ES-I3 (cell line): ENCODE measurements at regions not wholly inside any gene's neighbourhood (a gene's known extent, or its start where the extent isn't known, plus 50 kb on each side); places are given as distances from the start of the nearest gene placed in this dataset.
"Not testable (repeated sequence)": the region's sequence is repeated elsewhere in the genome, so short reads cannot be mapped to it uniquely, and the experiment has no call there.

Experiments
- H3K36me3 ChIP-seq: 2 replicates; pipeline ENCODE4 v1.6.1; 2013; ENCODE audit warnings: mild to moderate bottlenecking, low read length, control low read depth, moderate library complexity; ENCODE audit not compliant: insufficient read depth
- H3K4me1 ChIP-seq: 2 replicates; pipeline ENCODE4 v1.6.1; 2013; ENCODE audit warnings: mild to moderate bottlenecking, control low read depth, low read length; ENCODE audit not compliant: insufficient read depth
- H3K9ac ChIP-seq: 2 replicates; pipeline ENCODE4 v1.6.1; 2013; ENCODE audit warnings: low read depth, mild to moderate bottlenecking, low read length, moderate library complexity
- H3K9me3 ChIP-seq: 2 replicates; pipeline ENCODE4 v1.6.1; 2013; ENCODE audit warnings: mild to moderate bottlenecking, low read length, moderate library complexity; ENCODE audit not compliant: control insufficient read depth, insufficient read depth

- H3K9ac ChIP-seq: no peak overlapping the region
- H3K9me3 ChIP-seq: no peaks in the 10 kb centered on the region
- H3K4me1 ChIP-seq: no peaks in the 10 kb centered on the region
- H3K36me3 ChIP-seq: no peaks in the 10 kb centered on the region
Measured at GRCh38 chr7:69412331-69413146, 185.7 kb upstream of the AUTS2 start.

GRCh38 chr7:69414555-69414954, 183.7 kb upstream of the AUTS2 start:
- Histone ChIP-seq H3K36me3 (no peaks in the 10 kb centered on the region), H3K9ac (no peak overlapping the region), H3K9me3 (no peaks in the 10 kb centered on the region), H3K4me1 (no peaks in the 10 kb centered on the region)

GRCh38 chr7:69418869-69419670, 179.2 kb upstream of the AUTS2 start:
- Histone ChIP-seq H3K9ac (no peak overlapping the region), H3K9me3 (no peaks in the 10 kb centered on the region)

GRCh38 chr7:69419934-69420333, 178.3 kb upstream of the AUTS2 start:
- Histone ChIP-seq H3K9me3 (no peaks in the 10 kb centered on the region), H3K9ac (no peak overlapping the region), H3K36me3 (no peaks in the 10 kb centered on the region), H3K4me1 (0 out of 2 replicates have a peak, but pooled peaks cover 5% of the 10 kb centered on the region)

More at GRCh38 chr7:69418869-69419670, 179.2 kb upstream of the AUTS2 start:
- H3K4me1 ChIP-seq: 0 out of 2 replicates have a peak, but pooled peaks cover 5% of the 10 kb centered on the region
- H3K36me3 ChIP-seq: no peaks in the 10 kb centered on the region

GRCh38 chr7:69422574-69422985, 175.7 kb upstream of the AUTS2 start:
- no peaks in the 10 kb centered on the region for H3K36me3 ChIP-seq
- H3K9ac ChIP-seq: no peak overlapping the region
- 0 out of 2 replicates have a peak, but pooled peaks cover 5% of the 10 kb centered on the region for H3K4me1 ChIP-seq
- H3K9me3 ChIP-seq: no peaks in the 10 kb centered on the region

DNA sequence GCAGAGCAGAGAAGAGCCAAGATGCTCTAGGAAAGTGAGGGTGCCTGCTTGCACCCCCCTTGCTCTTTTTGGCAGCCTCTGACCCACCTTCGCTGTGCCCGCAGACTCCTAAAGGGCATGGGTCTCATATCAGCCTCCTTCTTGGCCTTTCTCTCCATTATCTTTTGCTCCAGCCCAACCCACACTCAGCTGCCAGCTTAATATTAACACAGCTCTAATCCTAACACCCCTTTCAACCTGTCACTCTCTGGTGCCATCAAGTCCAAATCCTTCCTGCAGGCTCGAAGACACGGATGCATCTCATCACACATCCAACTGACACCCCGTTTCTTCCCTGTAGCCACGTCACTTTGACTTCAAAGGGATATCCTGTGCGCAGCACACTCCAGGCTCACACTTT, 171.6 kb upstream of the AUTS2 start:
- H3K4me1 ChIP-seq: peaks cover 16% of the 10 kb centered on the region; the same call in 1 of the 2 replicates
- no peak overlapping the region for H3K9ac ChIP-seq
- H3K36me3 ChIP-seq: no peaks in the 10 kb centered on the region
- no peaks in the 10 kb centered on the region for H3K9me3 ChIP-seq

- Histone ChIP-seq H3K9me3 (no peaks in the 10 kb centered on the region), H3K36me3 (no peaks in the 10 kb centered on the region), H3K4me1 (peaks cover 11% of the 10 kb centered on the region; the same call in 1 of the 2 replicates), H3K9ac (no peak overlapping the region)
Measured at GRCh38 chr7:69428089-69428488, 170.2 kb upstream of the AUTS2 start.

- Histone ChIP-seq H3K36me3 (no peaks in the 10 kb centered on the region), H3K9me3 (no peaks in the 10 kb centered on the region), H3K4me1 (peaks cover 11% of the 10 kb centered on the region; the same call in 1 of the 2 replicates), H3K9ac (no peak overlapping the region)
Measured at GRCh38 chr7:69429911-69430383, 168.3 kb upstream of the AUTS2 start.

GRCh38 chr7:69430384-69431021, 167.8 kb upstream of the AUTS2 start:
- no peaks in the 10 kb centered on the region for H3K36me3 ChIP-seq
- H3K4me1 ChIP-seq: peaks cover 11% of the 10 kb centered on the region; the same call in 1 of the 2 replicates
- no peak overlapping the region for H3K9ac ChIP-seq
- H3K9me3 ChIP-seq: no peaks in the 10 kb centered on the region

DNA sequence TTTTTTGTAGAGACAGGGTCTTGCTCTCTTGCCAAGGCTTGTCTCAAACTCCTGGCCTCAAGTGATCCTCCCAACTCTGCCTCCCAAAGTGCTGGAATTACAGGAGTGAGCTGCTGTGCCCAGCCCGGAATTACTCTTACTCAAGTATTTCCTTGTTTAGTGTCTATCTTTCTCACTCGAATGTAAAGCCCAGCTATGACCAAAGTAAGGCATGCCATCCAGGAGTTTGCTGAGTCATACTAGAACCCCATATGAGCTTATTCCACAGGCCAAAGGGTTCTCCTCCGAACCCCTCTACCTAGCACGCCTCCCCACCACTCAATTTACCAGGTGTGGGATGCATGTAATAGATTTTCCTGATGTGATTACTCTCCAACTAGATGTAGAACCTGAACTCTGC, 166.6 kb upstream of the AUTS2 start:
- H3K9me3 ChIP-seq: no peaks in the 10 kb centered on the region
- peaks cover 11% of the 10 kb centered on the region; the same call in 1 of the 2 replicates for H3K4me1 ChIP-seq

DNA sequence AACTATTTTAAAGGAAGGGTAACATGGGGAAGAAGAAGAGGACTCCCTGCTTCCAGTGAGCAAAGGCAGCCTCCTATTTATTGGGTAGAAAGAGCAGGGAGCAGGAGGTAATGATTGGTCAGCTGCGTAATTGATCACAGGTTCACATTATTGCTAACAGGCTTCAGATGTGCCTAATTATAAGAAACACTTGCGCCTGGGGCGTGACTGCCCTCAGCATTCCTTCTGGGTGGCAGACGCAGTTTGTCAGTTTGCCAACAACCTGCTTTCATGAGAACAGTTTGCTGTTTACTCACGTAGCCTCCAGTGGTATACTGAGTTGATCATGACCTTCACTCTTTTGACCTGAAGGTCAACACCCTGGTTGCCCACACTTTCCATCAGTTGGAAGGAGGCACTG, 166.0 kb upstream of the AUTS2 start:
- H3K9ac ChIP-seq, H3K9me3 ChIP-seq, H3K36me3 ChIP-seq: not testable (repeated sequence)
- H3K4me1 ChIP-seq: peaks cover 11% of the 10 kb centered on the region; the same call in 1 of the 2 replicates

More for the DNA sequence above, 166.6 kb upstream of the AUTS2 start:
- Histone ChIP-seq H3K9ac (no peak overlapping the region), H3K36me3 (no peaks in the 10 kb centered on the region)

DNA sequence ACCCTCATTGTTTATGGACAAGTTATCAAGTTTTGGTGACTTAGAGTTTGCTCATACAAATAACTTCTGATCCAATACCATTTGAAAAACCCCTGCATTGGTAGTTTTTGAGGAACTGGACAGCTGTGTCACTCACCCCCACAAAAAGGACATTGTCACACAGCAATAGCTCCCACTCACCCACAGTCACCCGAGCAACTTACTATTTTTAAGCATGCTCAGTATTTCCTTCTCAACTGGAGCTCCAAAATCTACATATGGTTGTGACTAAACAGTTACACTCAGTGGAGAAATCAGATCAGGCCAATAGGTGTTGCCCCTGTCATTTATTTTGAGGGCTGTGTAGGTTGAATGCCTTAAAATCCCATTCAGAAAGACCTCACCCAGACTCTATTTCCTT, 165.2 kb upstream of the AUTS2 start:
- H3K4me1 ChIP-seq: peaks cover 11% of the 10 kb centered on the region; the same call in 1 of the 2 replicates
- H3K36me3 ChIP-seq: no peaks in the 10 kb centered on the region

DNA sequence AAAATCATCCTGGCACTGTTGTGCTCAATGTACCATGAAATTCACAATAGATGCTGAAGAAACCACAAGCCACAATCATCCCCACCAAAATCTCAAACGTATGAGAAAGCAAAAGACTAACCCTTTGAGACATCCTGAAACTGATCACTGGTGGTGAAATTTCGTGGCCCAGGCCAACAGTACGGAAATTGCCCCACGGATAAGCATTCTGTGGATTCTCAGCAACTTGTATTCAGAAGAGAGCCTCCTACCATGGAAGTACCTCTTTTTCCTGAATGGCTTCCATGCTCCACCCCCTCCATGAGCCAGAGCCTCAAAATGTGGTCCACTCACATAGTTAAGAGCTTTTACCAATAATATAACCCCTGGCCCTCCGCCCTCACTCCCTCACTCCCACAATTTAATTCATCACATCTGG, 163.9 kb upstream of the AUTS2 start:
- no peaks in the 10 kb centered on the region for H3K9me3 ChIP-seq
- H3K9ac ChIP-seq: no peak overlapping the region
- H3K36me3 ChIP-seq: no peaks in the 10 kb centered on the region
- H3K4me1 ChIP-seq: peaks cover 11% of the 10 kb centered on the region; the same call in 1 of the 2 replicates

More for the DNA sequence above, 165.2 kb upstream of the AUTS2 start:
- no peaks in the 10 kb centered on the region for H3K9me3 ChIP-seq
- no peak overlapping the region for H3K9ac ChIP-seq

DNA sequence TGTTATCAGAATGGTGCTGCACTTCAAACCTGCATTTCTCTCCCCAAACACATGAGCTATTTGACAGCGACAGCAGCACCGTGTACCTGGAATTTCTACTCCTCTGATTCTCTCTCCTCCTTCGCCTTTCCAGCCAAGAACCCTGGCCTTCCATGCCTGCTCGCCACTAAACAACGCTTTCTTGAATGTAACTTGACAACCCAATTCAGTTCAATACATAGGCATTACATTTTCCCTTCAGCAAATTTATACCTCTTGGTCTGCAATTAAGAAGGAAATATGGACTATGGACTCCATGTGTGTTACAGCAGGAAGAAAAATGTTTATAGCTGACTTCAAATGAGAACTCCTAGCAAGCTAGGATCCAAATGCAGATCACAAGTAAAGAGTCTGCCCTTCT, 162.6 kb upstream of the AUTS2 start:
- no peaks in the 10 kb centered on the region for H3K36me3 ChIP-seq
- H3K4me1 ChIP-seq: peaks cover 3% of the 10 kb centered on the region; the same call in 1 of the 2 replicates
- no peaks in the 10 kb centered on the region; the same call in 1 of the 2 replicates for H3K9me3 ChIP-seq
- H3K9ac ChIP-seq: no peak overlapping the region
